H9 (cell line): ENCODE measurements at regions not wholly inside any gene's neighbourhood (a gene's known extent, or its start where the extent isn't known, plus 50 kb on each side); places are given as distances from the start of the nearest gene placed in this dataset.

ENCODE experiments used
- DNase-seq: peaks from one replicate; pipeline ENCODE4 v3.0.0-alpha.2; 2017
- H2AFZ ChIP-seq: one replicate; pipeline ENCODE4 v1.6.1; 2013; ENCODE audit warnings: mild to moderate bottlenecking, low read length, control low read depth, moderate library complexity
- H2AK5ac ChIP-seq: 2 replicates; pipeline ENCODE4 v1.6.1; 2013; ENCODE audit warnings: low read length, control low read depth, mixed read lengths; ENCODE audit not compliant: insufficient read length
- H2BK120ac ChIP-seq: one replicate; pipeline ENCODE4 v1.6.1; 2013; ENCODE audit warnings: low read depth, mild to moderate bottlenecking, low read length, control low read depth, inconsistent platforms; ENCODE audit not compliant: poor library complexity, severe bottlenecking
- H2BK12ac ChIP-seq: 2 replicates; pipeline ENCODE4 v1.6.1; 2013; ENCODE audit warnings: low read length, control low read depth, mixed read lengths, low read depth; ENCODE audit not compliant: insufficient read length
- H2BK15ac ChIP-seq: 2 replicates; pipeline ENCODE4 v1.6.1; 2013; ENCODE audit warnings: low read depth, low read length, control low read depth
- H2BK20ac ChIP-seq: one replicate; pipeline ENCODE4 v1.6.1; 2013; ENCODE audit warnings: low read depth, mild to moderate bottlenecking, low read length, control low read depth, inconsistent platforms; ENCODE audit not compliant: poor library complexity, severe bottlenecking
- H2BK5ac ChIP-seq: 2 replicates; pipeline ENCODE4 v1.6.1; 2013; ENCODE audit warnings: low read length, control low read depth, mixed read lengths; ENCODE audit not compliant: insufficient read length
- H3K14ac ChIP-seq: 2 replicates; pipeline ENCODE4 v1.6.1; 2013; ENCODE audit warnings: low read length, control low read depth; ENCODE audit not compliant: insufficient read depth
- H3K18ac ChIP-seq: 2 replicates; pipeline ENCODE4 v1.6.1; 2013; ENCODE audit warnings: low read depth, mild to moderate bottlenecking, mixed read lengths, low read length, control low read depth; ENCODE audit not compliant: insufficient read length
- H3K23ac ChIP-seq: 2 replicates; pipeline ENCODE4 v1.6.1; 2013; ENCODE audit warnings: low read length, control low read depth, mixed read lengths, low read depth; ENCODE audit not compliant: insufficient read length
- H3K23me2 ChIP-seq: 2 replicates; pipeline ENCODE4 v1.6.1; 2013; ENCODE audit warnings: low read depth, mild to moderate bottlenecking, mixed read lengths, low read length, control low read depth; ENCODE audit not compliant: insufficient read length, poor library complexity, severe bottlenecking
- H3K27ac ChIP-seq: 2 replicates; pipeline ENCODE4 v1.5.1; 2013; ENCODE audit warnings: low read length, control low read depth, mixed read lengths, low read depth; ENCODE audit not compliant: insufficient read length
- H3K27me3 ChIP-seq: 2 replicates; pipeline ENCODE4 v1.6.1; 2013; ENCODE audit warnings: low read length, control low read depth, inconsistent platforms; ENCODE audit not compliant: insufficient read depth
- H3K4ac ChIP-seq: 2 replicates; pipeline ENCODE4 v1.6.1; 2013; ENCODE audit warnings: low read depth, mild to moderate bottlenecking, control low read depth, inconsistent platforms, low read length, moderate library complexity
- H3K4me1 ChIP-seq: 2 replicates; pipeline ENCODE4 v1.6.1; 2013; ENCODE audit warnings: low read length, control low read depth, inconsistent platforms; ENCODE audit not compliant: insufficient read depth
- H3K4me2 ChIP-seq: 2 replicates; pipeline ENCODE4 v1.6.1; 2013; ENCODE audit warnings: low read length, control low read depth, mixed read lengths; ENCODE audit not compliant: insufficient read length, insufficient read depth
- H3K56ac ChIP-seq: 2 replicates; pipeline ENCODE4 v1.6.1; 2013; ENCODE audit warnings: low read depth, mild to moderate bottlenecking, mixed read lengths, low read length, control low read depth; ENCODE audit not compliant: insufficient read length
- H3K79me1 ChIP-seq: 2 replicates; pipeline ENCODE4 v1.6.1; 2013; ENCODE audit warnings: low read depth, mild to moderate bottlenecking, moderate library complexity, low read length, control low read depth, inconsistent platforms; ENCODE audit not compliant: insufficient read depth, poor library complexity, severe bottlenecking
- H3K79me2 ChIP-seq: 2 replicates; pipeline ENCODE4 v1.6.1; 2013; ENCODE audit warnings: low read length, control low read depth, inconsistent platforms; ENCODE audit not compliant: insufficient read depth
- H3K9ac ChIP-seq: 2 replicates; pipeline ENCODE4 v1.6.1; 2013; ENCODE audit warnings: low read length, control low read depth, mixed read lengths; ENCODE audit not compliant: insufficient read length; ENCODE audit errors: extremely low read depth
- H3K9me3 ChIP-seq: one replicate; pipeline ENCODE4 v1.6.1; 2013; ENCODE audit warnings: low read depth, low read length, inconsistent platforms; ENCODE audit not compliant: control insufficient read depth
- H3T11ph ChIP-seq: one replicate; pipeline ENCODE4 v1.6.1; 2013; ENCODE audit warnings: mild to moderate bottlenecking, low read length, control low read depth, inconsistent platforms
- H4K20me1 ChIP-seq: one replicate; pipeline ENCODE4 v1.6.1; 2013; ENCODE audit not compliant: control insufficient read depth, insufficient read length, insufficient read depth
- H4K5ac ChIP-seq: 2 replicates; pipeline ENCODE4 v1.6.1; 2013; ENCODE audit warnings: low read depth, mild to moderate bottlenecking, mixed read lengths, low read length, control low read depth; ENCODE audit not compliant: insufficient read length
- H4K8ac ChIP-seq: replicated peaks from 2 replicates; pipeline ENCODE4 v1.6.1; 2013; ENCODE audit warnings: low read length, control low read depth, mixed read lengths, low read depth; ENCODE audit not compliant: insufficient read length
- H4K91ac ChIP-seq: 2 replicates; pipeline ENCODE4 v1.6.1; 2013; ENCODE audit warnings: low read depth, mild to moderate bottlenecking, moderate library complexity, mixed read lengths, low read length, control low read depth; ENCODE audit not compliant: insufficient read length
- H3K27ac Mint-ChIP-seq, 3 experiments: 2 replicates in 2 of 3; 3 replicates in 1 of 3; pipeline ENCODE4 v1.8.0; 2020 to 2021; ENCODE audit warnings: mixed read lengths in 3 of 3, mild to moderate bottlenecking in 1 of 3, moderate library complexity in 1 of 3
- H3K27me3 Mint-ChIP-seq: 2 replicates; pipeline ENCODE4 v1.8.0; 2021; ENCODE audit warnings: low read depth, mild to moderate bottlenecking, moderate library complexity, mixed read lengths
- H3K36me3 Mint-ChIP-seq, 3 experiments: 2 replicates in 2 of 3; 3 replicates in 1 of 3; pipeline ENCODE4 v1.8.0; 2020 to 2021; ENCODE audit warnings: low read depth in 3 of 3, mixed read lengths in 3 of 3; ENCODE audit not compliant: insufficient read depth in 1 of 3
- H3K4me1 Mint-ChIP-seq, 2 experiments: 2 replicates each; pipeline ENCODE4 v1.8.0; 2020; ENCODE audit warnings: mixed read lengths in 2 of 2
- H3K4me3 Mint-ChIP-seq, 2 experiments: 2 replicates in 1 of 2; 3 replicates in 1 of 2; pipeline ENCODE4 v1.8.0; 2020 to 2021; ENCODE audit warnings: mild to moderate bottlenecking in 2 of 2, mixed read lengths in 2 of 2, moderate library complexity in 1 of 2
- H3K9me3 Mint-ChIP-seq, 2 experiments: 2 replicates in 1 of 2; 3 replicates in 1 of 2; pipeline ENCODE4 v1.8.0; 2020; ENCODE audit warnings: mild to moderate bottlenecking in 2 of 2, mixed read lengths in 2 of 2, moderate library complexity in 1 of 2
- WGBS: extraction: QIAGEN DNeasy Blood & Tissue Kit; methylation state at CpG from one replicate; pipeline ENCODE4 v1.1.7; 2013; ENCODE audit warnings: missing lambda C conversion rate, low lambda C conversion rate, mixed read lengths; ENCODE audit not compliant: insufficient read length; ENCODE audit errors: extremely low coverage; 5-methylcytosine and 5-hydroxymethylcytosine counted together
- TF ChIP-seq, protein P1 (sequence below): fragments of 200-600 bp; sonication (generic); conservative IDR thresholded peaks from 3 replicates; pipeline ENCODE4 v1.8.0; 2021; ENCODE audit warnings: antibody characterized with exemption, mild to moderate bottlenecking

GRCh38 chr10:92757066-92757710, 67.4 kb downstream of the HHEX start:
- H2AFZ ChIP-seq = no peak overlapping the region
- peak overlapping the region in 1 of 3 experiments; percentile 33; a peak in 1 of 7 replicates for H3K27ac Mint-ChIP-seq

More at GRCh38 chr10:92757066-92757710, 67.4 kb downstream of the HHEX start:
- Histone ChIP-seq H2BK20ac (no peak overlapping the region), H3K23ac (no peak overlapping the region), H3K23me2 (no peaks in the 10 kb centered on the region), H2AK5ac (no peak overlapping the region), H2BK12ac (no peak overlapping the region), H4K20me1 (no peaks in the 10 kb centered on the region), H3K4me1 (no peaks in the 10 kb centered on the region), H3K56ac (no peak overlapping the region), H3K9me3 (no peaks in the 10 kb centered on the region), H3K9ac (no peak overlapping the region), H4K8ac (no peak overlapping the region), H4K5ac (no peak overlapping the region), H3K27ac (no peak overlapping the region), H2BK15ac (no peak overlapping the region), H3K79me1 (no peaks in the 10 kb centered on the region), H3K4ac (no peak overlapping the region), H4K91ac (no peak overlapping the region), H2BK5ac (no peak overlapping the region), H3K27me3 (no peaks in the 10 kb centered on the region), H3K79me2 (no peaks in the 10 kb centered on the region), H3T11ph (no peak overlapping the region), H3K18ac (no peak overlapping the region), H3K14ac (no peak overlapping the region), H3K4me2 (no peak overlapping the region), H2BK120ac (no peak overlapping the region)
- H3K4me1 Mint-ChIP-seq = peaks cover 13 to 16% of the 10 kb centered on the region in 2 experiments
- TF ChIP-seq, protein P1, sequence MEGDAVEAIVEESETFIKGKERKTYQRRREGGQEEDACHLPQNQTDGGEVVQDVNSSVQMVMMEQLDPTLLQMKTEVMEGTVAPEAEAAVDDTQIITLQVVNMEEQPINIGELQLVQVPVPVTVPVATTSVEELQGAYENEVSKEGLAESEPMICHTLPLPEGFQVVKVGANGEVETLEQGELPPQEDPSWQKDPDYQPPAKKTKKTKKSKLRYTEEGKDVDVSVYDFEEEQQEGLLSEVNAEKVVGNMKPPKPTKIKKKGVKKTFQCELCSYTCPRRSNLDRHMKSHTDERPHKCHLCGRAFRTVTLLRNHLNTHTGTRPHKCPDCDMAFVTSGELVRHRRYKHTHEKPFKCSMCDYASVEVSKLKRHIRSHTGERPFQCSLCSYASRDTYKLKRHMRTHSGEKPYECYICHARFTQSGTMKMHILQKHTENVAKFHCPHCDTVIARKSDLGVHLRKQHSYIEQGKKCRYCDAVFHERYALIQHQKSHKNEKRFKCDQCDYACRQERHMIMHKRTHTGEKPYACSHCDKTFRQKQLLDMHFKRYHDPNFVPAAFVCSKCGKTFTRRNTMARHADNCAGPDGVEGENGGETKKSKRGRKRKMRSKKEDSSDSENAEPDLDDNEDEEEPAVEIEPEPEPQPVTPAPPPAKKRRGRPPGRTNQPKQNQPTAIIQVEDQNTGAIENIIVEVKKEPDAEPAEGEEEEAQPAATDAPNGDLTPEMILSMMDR = peak; percentile 47; the same call in 2 of the 3 replicates
- H3K9me3 Mint-ChIP-seq = no peaks in the 10 kb centered on the region
- H3K4me3 Mint-ChIP-seq = no peak overlapping the region
- DNase-seq = peak; percentile 63
- H3K27me3 Mint-ChIP-seq = peaks cover 7% of the 10 kb centered on the region
- WGBS = no CpG with 5 or more reads among the region's 8 CpGs
- H3K36me3 Mint-ChIP-seq = no peaks in the 10 kb centered on the region
